ELR (cell line): ENCODE measurements at regions not wholly inside any gene's neighbourhood (a gene's known extent, or its start where the extent isn't known, plus 50 kb on each side); places are given as distances from the start of the nearest gene placed in this dataset.

Experiments used
- DNase-seq: peaks from one replicate; pipeline ENCODE4 v3.0.0-alpha.2; 2015; ENCODE audit warnings: low read depth

GRCh38 chr18:41353777-41354528 is 601.1 kb upstream of the PIK3C3 start:
- DNase-seq, result no peak

- DNase-seq, result no peak
These were observed 603.6 kb upstream of the PIK3C3 start for GRCh38 chr18:41351430-41351829.

GRCh38 chr18:41347057-41347456 is 608.0 kb upstream of the PIK3C3 start:
- peak; percentile 71 for DNase-seq

- no peak for DNase-seq
These were observed 611.2 kb upstream of the PIK3C3 start for GRCh38 chr18:41343808-41344207.

- no peak for DNase-seq
These were observed 616.7 kb upstream of the PIK3C3 start for GRCh38 chr18:41338341-41338740.

GRCh38 chr18:41331661-41332060 is 623.4 kb upstream of the PIK3C3 start:
- no peak for DNase-seq

- peak; percentile 65 for DNase-seq
These were observed 628.7 kb upstream of the PIK3C3 start for GRCh38 chr18:41326311-41326710.

GRCh38 chr18:41324934-41325333 is 630.1 kb upstream of the PIK3C3 start:
- peak; percentile 88 for DNase-seq

GRCh38 chr18:41324020-41324791 is 630.8 kb upstream of the PIK3C3 start:
- DNase-seq, result peak; percentile 75

GRCh38 chr18:41323044-41323443 is 632.0 kb upstream of the PIK3C3 start:
- DNase-seq, result peak; percentile 60

GRCh38 chr18:41320100-41320499 is 634.9 kb upstream of the PIK3C3 start:
- DNase-seq, result no peak

- DNase-seq, result no peak
These were observed 639.9 kb upstream of the PIK3C3 start for GRCh38 chr18:41315134-41315533.

GRCh38 chr18:41311571-41312547 is 643.2 kb upstream of the PIK3C3 start:
- no peak for DNase-seq

- no peak for DNase-seq
These were observed 657.3 kb upstream of the PIK3C3 start for GRCh38 chr18:41297740-41298139.

- no peak for DNase-seq
These were observed 685.7 kb upstream of the PIK3C3 start for GRCh38 chr18:41269294-41269693.

GRCh38 chr18:41268271-41268670 is 686.8 kb upstream of the PIK3C3 start:
- DNase-seq, result no peak

GRCh38 chr18:41266616-41267015 is 688.4 kb upstream of the PIK3C3 start:
- no peak for DNase-seq

GRCh38 chr18:41266204-41266603 is 688.8 kb upstream of the PIK3C3 start:
- no peak for DNase-seq

GRCh38 chr18:41265047-41265446 is 690.0 kb upstream of the PIK3C3 start:
- DNase-seq, result peak; percentile 29

- DNase-seq, result no peak
These were observed 691.1 kb upstream of the PIK3C3 start for GRCh38 chr18:41263956-41264355.

- no peak for DNase-seq
These were observed 692.3 kb upstream of the PIK3C3 start for GRCh38 chr18:41262688-41263087.

- DNase-seq, result no peak
These were observed 710.4 kb upstream of the PIK3C3 start for GRCh38 chr18:41244591-41245037.
